ENCODE measurements at regions not wholly inside any gene's neighbourhood (a gene's known extent, or its start where the extent isn't known, plus 50 kb on each side); places are given as distances from the start of the nearest gene placed in this dataset.

GRCh38 chr10:128312250-128312649 is 186.0 kb upstream of the MKI67 start:
- POLR2A ChIA-PET = no interaction called here
- H3K27ac ChIP-seq (ENCODE audit: insufficient read depth, low read depth, low read length) = no peak overlapping the region
- no peak for TF ChIP-seq EZH2 (IDR thresholded peaks at IDR 0.05; ENCODE audit: borderline replicate concordance, low read depth, low read length, severe bottlenecking)
- no peak for TF ChIP-seq POLR2A (IDR thresholded peaks at IDR 0.05; ENCODE audit: low read depth, low read length)
- TF ChIP-seq MYC (IDR thresholded peaks at IDR 0.05; ENCODE audit: low read depth, low read length) = no peak
- TF ChIP-seq POLR2AphosphoS5 (IDR thresholded peaks at IDR 0.05; ENCODE audit: insufficient read depth, low read depth, low read length) = no peak
- no peak for TF ChIP-seq GATA2 (IDR thresholded peaks at IDR 0.05; ENCODE audit: insufficient read depth, insufficient read length, low read depth, low read length)
- no peak for TF ChIP-seq MAX (IDR thresholded peaks at IDR 0.05; ENCODE audit: insufficient read depth, insufficient read length)
- no peak for TF ChIP-seq FOS (IDR thresholded peaks at IDR 0.05; ENCODE audit: borderline replicate concordance, insufficient read depth, low read length)
- TF ChIP-seq CTCF (IDR thresholded peaks at IDR 0.05; ENCODE audit: extremely low read depth in 1 of 2, insufficient read depth in 1 of 2, low read depth in 1 of 2, low read length in 2 of 2) = no peak
- no peak for TF ChIP-seq JUN (IDR thresholded peaks at IDR 0.05; ENCODE audit: borderline replicate concordance, insufficient read depth, insufficient read length, low read depth)
- BruUV-seq (replicated peaks) = no TSS peak
- no peak overlapping the region for H3K4me2 ChIP-seq (ENCODE audit: insufficient read depth, low read length)
- no peak overlapping the region for H3K9ac ChIP-seq (replicated peaks; ENCODE audit: extremely low read depth, insufficient read depth, low read length)
- dilution Hi-C loops (cut with MboI; ENCODE audit: extremely low pct_ligation_motif_present, low sequenced_read_pairs) = no loop called here
- H3K9me3 ChIP-seq (replicated peaks; ENCODE audit: control insufficient read depth, insufficient read depth, low read length) = no peaks in the 10 kb centered on the region
- no peaks in the 10 kb centered on the region for H3K9me1 ChIP-seq (replicated peaks; ENCODE audit: control insufficient read depth, extremely low read depth, insufficient read depth, low read length)
- no peak overlapping the region for H3K4me3 ChIP-seq (replicated peaks in 1 of 3; ENCODE audit: insufficient read depth in 1 of 3, low read depth in 1 of 3, low read length in 3 of 3)
- H4K20me1 ChIP-seq (replicated peaks; ENCODE audit: control insufficient read depth, extremely low read depth, insufficient read depth, low read length) = no peaks in the 10 kb centered on the region
- CTCF ChIA-PET = no interaction called here
- intact Hi-C loops (cut with micrococcal nuclease) = no loop called here
- no peaks in the 10 kb centered on the region for H3K79me2 ChIP-seq (ENCODE audit: control insufficient read depth, insufficient read depth, low read length)
- no peak overlapping the region for H2AFZ ChIP-seq (ENCODE audit: low read depth, low read length)
- DNase-seq (ENCODE audit: low read depth, low spot score) (no peak), FAIRE-seq (no peak)
- no peaks in the 10 kb centered on the region for H3K4me1 ChIP-seq (ENCODE audit: control insufficient read depth, extremely low read depth, insufficient read depth, low read length)
- no peaks in the 10 kb centered on the region for H3K27me3 ChIP-seq (ENCODE audit: control insufficient read depth in 2 of 2, insufficient read depth in 2 of 2, low read length in 2 of 2)
- no peaks in the 10 kb centered on the region for H3K36me3 ChIP-seq (ENCODE audit: control insufficient read depth in 2 of 2, extremely low read depth in 1 of 2, insufficient read depth in 2 of 2, low read length in 2 of 2)
